Esophagus muscularis mucosa (tissue), 4 donors: ENCODE measurements at regions not wholly inside any gene's neighbourhood (a gene's known extent, or its start where the extent isn't known, plus 50 kb on each side); places are given as distances from the start of the nearest gene placed in this dataset.

Experiments used
- DNase-seq: peaks from one replicate; pipeline ENCODE4 v3.0.0-alpha.2; 2017; ENCODE audit errors: extremely low spot score
- H3K27ac ChIP-seq, 4 donors: fragments of 200-600 bp; sonication (generic); replicated peaks in 1 of 4; 1 replicate in 3 of 4; 2 replicates in 1 of 4; pipeline ENCODE4 v1.5.1; 2016 to 2019; ENCODE audit warnings: mild to moderate bottlenecking in 1 of 4
- H3K27me3 ChIP-seq, 4 donors: fragments of 200-600 bp; sonication (generic); one replicate each; pipeline versions ENCODE4 v1.5.1 to v1.6.0; 2016 to 2019
- H3K36me3 ChIP-seq, 4 donors: fragments of 200-600 bp; sonication (generic); one replicate each; pipeline ENCODE4 v1.5.1; 2016 to 2019
- H3K4me1 ChIP-seq, 4 donors: fragments of 200-600 bp; sonication (generic); one replicate each; pipeline ENCODE4 v1.5.1; 2016 to 2019
- H3K4me3 ChIP-seq, 4 donors: fragments of 200-600 bp; sonication (generic); 1 replicate in 2 of 4; 2 replicates in 2 of 4; pipeline ENCODE4 v1.5.1; 2016 to 2019; ENCODE audit warnings: mild to moderate bottlenecking in 4 of 4, moderate library complexity in 1 of 4
- H3K9me3 ChIP-seq, 4 donors: fragments of 200-600 bp; sonication (generic); 1 replicate in 3 of 4; 2 replicates in 1 of 4; pipeline ENCODE4 v1.5.1; 2016 to 2019
- EP300 ChIP-seq: sonication (generic); formaldehyde crosslinking; IDR thresholded peaks from one replicate; pipeline ENCODE4 v1.6.1; 2017; ENCODE audit warnings: antibody characterized with exemption
- POLR2A ChIP-seq: fragments of 450-650 bp; IDR thresholded peaks from one replicate; pipeline ENCODE4 v1.6.1; 2017; ENCODE audit warnings: antibody characterized with exemption, moderate library complexity, mild to moderate bottlenecking, low read depth
- POLR2AphosphoS5 ChIP-seq, 2 donors: sonication (generic); formaldehyde crosslinking; IDR thresholded peaks; one replicate each; pipeline ENCODE4 v1.6.1; 2017; ENCODE audit warnings: antibody characterized with exemption in 2 of 2
- WGBS: methylation state at CpG from one replicate; pipeline ENCODE4 v1.1.5; 2018; 5-methylcytosine and 5-hydroxymethylcytosine counted together
- intact Hi-C: fragments of 100-400 bp; cut with DNase I; formaldehyde crosslinking; loops from one replicate; pipeline ENCODE4 v1.15.1; 2023
- TF ChIP-seq, protein P1 (sequence below), 3 experiments: fragments of 200-600 bp in 2 of 3; fragments of 450-650 bp in 1 of 3; sonication (generic) in 2 of 3; IDR thresholded peaks; one replicate each; pipeline ENCODE4 v1.5.1; 2017 to 2019; ENCODE audit warnings: antibody characterized with exemption in 3 of 3, mild to moderate bottlenecking in 2 of 3, moderate library complexity in 1 of 3

GRCh38 chr1:90133133-90133532 is 138.2 kb downstream of the ZNF326 start:
- no peaks in the 10 kb centered on the region for H3K36me3 ChIP-seq
- no peak for DNase-seq
- 19% methylated on average over 2 of the region's 2 CpGs for WGBS
- H3K27me3 ChIP-seq: peaks cover 0 to 3% (median 0%) of the 10 kb centered on the region in 4 donors
- intact Hi-C loops: no loop called here
- no peak overlapping the region for H3K27ac ChIP-seq
- H3K9me3 ChIP-seq: no peaks in the 10 kb centered on the region
- TF ChIP-seq POLR2A (no peak), EP300 (no peak)
- TF ChIP-seq, protein P1, sequence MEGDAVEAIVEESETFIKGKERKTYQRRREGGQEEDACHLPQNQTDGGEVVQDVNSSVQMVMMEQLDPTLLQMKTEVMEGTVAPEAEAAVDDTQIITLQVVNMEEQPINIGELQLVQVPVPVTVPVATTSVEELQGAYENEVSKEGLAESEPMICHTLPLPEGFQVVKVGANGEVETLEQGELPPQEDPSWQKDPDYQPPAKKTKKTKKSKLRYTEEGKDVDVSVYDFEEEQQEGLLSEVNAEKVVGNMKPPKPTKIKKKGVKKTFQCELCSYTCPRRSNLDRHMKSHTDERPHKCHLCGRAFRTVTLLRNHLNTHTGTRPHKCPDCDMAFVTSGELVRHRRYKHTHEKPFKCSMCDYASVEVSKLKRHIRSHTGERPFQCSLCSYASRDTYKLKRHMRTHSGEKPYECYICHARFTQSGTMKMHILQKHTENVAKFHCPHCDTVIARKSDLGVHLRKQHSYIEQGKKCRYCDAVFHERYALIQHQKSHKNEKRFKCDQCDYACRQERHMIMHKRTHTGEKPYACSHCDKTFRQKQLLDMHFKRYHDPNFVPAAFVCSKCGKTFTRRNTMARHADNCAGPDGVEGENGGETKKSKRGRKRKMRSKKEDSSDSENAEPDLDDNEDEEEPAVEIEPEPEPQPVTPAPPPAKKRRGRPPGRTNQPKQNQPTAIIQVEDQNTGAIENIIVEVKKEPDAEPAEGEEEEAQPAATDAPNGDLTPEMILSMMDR (IDR thresholded peaks at IDR 0.05): no peak
- no peak overlapping the region for H3K4me3 ChIP-seq
- no peaks in the 10 kb centered on the region for H3K4me1 ChIP-seq

DNA sequence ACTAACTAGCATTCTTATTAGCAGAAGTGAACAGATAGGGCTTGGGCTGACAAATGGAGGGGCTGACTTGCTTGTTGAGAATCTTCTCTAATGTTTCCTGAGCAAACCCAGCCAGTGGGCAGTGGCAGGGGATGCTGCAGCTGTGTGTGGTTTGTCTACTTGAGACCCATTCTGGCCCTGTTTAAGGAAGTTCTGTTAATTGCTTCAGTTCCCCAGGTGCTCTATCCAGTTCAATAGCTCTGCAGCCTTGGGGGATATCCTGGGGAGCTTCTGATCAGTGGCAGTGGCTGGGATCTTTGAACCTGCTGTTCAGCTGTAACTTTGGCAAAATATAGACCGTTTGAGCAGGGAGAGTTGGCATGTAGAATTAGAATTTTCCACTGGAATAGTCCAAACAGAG is 137.4 kb downstream of the ZNF326 start:
- Histone ChIP-seq H3K4me1 (no peaks in the 10 kb centered on the region), H3K4me3 (no peak overlapping the region), H3K36me3 (no peaks in the 10 kb centered on the region), H3K9me3 (no peaks in the 10 kb centered on the region), H3K27ac (no peak overlapping the region), H3K27me3 (peaks cover 0 to 3% (median 0%) of the 10 kb centered on the region in 4 donors)
- no peak for DNase-seq
- TF ChIP-seq EP300 (no peak), POLR2AphosphoS5 (IDR thresholded peaks at IDR 0.05) (no peak)
- TF ChIP-seq, protein P1 (IDR thresholded peaks at IDR 0.05): no peak
- whole genome bisulfite sequencing: 46% methylated on average over 1 of the region's 1 CpG
- intact Hi-C loops: no loop called here

DNA sequence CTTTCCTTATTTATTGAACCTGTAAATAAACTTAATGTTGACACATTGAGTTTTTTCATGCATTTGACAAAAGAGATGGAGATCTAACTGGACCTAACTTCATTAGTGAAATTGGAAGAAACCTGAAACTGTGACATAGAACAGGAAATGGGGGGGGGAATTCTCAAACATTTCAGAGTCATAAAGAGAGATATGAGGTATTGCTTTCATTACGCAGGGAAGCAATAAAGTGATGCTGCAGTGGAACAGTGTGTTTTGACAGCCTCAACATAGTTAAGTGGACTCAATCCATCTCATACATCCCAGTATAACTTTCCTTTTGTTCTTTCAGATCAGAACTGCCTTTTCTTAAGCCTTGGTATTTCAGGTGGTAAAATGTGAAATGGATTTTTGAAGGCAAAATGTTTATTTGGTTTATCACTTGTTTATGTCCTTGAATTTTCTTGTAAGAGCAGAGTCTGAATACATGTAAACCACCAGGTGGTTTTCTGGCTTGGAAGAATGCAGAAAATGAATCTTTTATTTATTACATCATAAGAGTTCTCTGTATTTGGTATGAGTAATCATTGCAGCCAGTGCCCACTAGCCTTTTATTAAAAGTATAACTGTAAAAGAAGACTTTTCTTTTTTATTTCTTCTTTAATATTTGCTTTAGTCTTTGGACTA is 132.5 kb downstream of the ZNF326 start:
- H3K4me3 ChIP-seq: no peak overlapping the region
- intact Hi-C loops: no loop called here
- no peaks in the 10 kb centered on the region for H3K9me3 ChIP-seq
- peaks cover 0 to 6% (median 0%) of the 10 kb centered on the region in 4 donors for H3K27me3 ChIP-seq
- DNase-seq: no peak
- H3K4me1 ChIP-seq: no peaks in the 10 kb centered on the region
- 35% methylated on average over 1 of the region's 1 CpG for WGBS
- H3K36me3 ChIP-seq: no peaks in the 10 kb centered on the region
- H3K27ac ChIP-seq: no peak overlapping the region
- TF ChIP-seq POLR2AphosphoS5 (IDR thresholded peaks at IDR 0.05) (no peak), POLR2A (no peak), EP300 (no peak)
- TF ChIP-seq, protein P1 (IDR thresholded peaks at IDR 0.05): no peak

DNA sequence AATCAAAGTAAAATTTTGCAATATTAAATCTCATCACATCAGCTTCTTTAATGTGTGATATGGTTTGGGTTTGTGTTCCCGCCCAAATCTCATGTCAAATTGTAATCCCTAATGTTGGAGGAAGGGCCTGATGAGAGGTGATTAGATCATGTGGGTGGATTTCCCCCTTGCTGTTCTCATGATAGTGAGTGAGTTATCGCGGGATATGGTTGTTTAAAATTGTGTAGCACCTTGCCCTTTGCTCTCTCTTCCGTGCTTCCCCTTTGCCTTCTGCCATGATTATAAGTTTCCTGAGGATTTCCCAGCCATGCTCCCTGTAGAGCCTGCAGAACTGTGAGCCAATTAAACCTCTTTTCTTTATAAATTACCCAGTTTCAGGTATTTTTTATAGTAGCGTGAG is 131.9 kb downstream of the ZNF326 start:
- H3K4me3 ChIP-seq: no peak overlapping the region
- intact Hi-C loops: no loop called here
- H3K9me3 ChIP-seq: no peaks in the 10 kb centered on the region
- H3K27me3 ChIP-seq: peaks cover 0 to 5% (median 0%) of the 10 kb centered on the region in 4 donors
- no peak for DNase-seq
- WGBS: 78% methylated on average over 5 of the region's 5 CpGs
- H3K36me3 ChIP-seq: no peaks in the 10 kb centered on the region
- TF ChIP-seq POLR2AphosphoS5 (IDR thresholded peaks at IDR 0.05) (no peak), EP300 (no peak), POLR2A (no peak)
- TF ChIP-seq, protein P1 (IDR thresholded peaks at IDR 0.05): no peak
- no peaks in the 10 kb centered on the region for H3K4me1 ChIP-seq
- H3K27ac ChIP-seq: no peak overlapping the region
